Epithelial cell of prostate (primary cell): ENCODE measurements at regions not wholly inside any gene's neighbourhood (a gene's known extent, or its start where the extent isn't known, plus 50 kb on each side); places are given as distances from the start of the nearest gene placed in this dataset.
"Not testable (repeated sequence)": the region's sequence is repeated elsewhere in the genome, so short reads cannot be mapped to it uniquely, and the experiment has no call there.

Experiments used
- DNase-seq: peaks from one replicate; pipeline ENCODE4 v3.0.0-alpha.2; 2011; ENCODE audit warnings: low read depth, low spot score
- H3K27ac ChIP-seq: fragments of 450-650 bp; 2 replicates; pipeline ENCODE4 v1.5.1; 2017; ENCODE audit warnings: mild to moderate bottlenecking

DNA sequence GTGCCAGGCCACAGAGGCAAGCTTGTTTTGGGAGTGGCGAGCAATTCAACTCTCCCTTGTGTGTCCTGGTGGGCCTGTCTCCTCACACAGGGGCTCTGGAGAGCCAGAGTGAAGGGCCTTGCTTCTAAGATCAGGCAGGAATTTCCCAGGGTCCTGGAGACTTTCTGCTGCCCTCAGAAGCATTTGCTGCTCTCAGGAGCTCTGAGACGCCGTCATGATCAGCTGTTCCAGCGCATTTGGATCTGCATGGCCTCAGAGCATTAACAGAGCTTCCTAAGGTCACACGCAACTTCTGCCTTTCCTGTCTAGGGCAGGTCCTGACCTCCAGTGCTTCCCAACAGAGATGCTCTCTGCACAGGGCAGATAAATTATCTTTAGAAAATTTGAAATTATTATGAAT lies 52.2 kb upstream of the C10orf90 start:
- H3K27ac ChIP-seq = no peak overlapping the region
- no peak for DNase-seq

DNA sequence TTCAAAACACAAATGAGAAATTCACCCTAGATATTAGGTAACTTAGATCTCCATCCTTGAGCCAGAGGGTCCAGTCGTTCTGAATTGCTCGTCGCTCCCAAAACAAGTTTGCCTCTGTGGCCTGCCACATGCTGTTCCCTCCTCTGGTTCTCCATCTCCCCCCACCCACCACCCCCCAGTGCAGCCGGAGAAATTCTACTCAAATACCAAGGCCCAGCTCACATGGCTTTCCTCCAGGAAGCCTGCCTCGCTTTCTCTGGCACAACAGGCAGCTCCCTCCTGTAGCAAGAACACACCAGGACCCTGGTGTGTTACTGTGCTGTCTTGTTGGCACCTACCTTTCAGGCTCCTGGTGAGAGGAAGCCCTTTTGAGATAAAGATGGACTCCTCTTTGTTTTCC lies 52.7 kb upstream of the C10orf90 start:
- DNase-seq = no peak

DNA sequence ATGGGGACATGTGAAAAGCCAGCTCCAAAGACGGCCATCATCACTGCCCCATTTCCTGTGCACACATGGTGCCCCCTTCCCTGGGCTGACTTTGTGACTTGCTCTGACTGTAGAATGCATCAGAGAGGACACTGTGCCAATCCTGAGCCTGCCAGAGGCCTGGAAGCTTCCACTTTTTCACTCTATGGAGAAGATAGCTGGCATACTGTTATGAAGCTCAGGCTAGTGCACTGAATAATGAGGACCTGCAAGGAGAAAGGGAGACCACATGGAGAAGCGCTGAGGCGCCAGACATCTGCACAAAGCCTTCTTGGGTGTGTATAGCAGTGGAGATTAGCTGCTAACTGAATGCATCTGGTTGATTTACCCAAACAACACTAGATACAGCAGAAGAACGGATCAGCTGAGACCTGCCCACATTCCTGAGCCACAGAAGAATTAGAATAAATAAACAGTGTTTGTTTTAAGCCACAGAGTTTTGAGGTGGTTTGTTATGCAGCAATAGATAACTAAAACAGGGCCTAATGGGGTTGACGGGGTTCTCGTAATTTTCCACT lies 58.9 kb upstream of the C10orf90 start:
- H3K27ac ChIP-seq = no peak overlapping the region
- no peak for DNase-seq

More for the DNA sequence above, 52.7 kb upstream of the C10orf90 start:
- H3K27ac ChIP-seq = no peak overlapping the region

DNA sequence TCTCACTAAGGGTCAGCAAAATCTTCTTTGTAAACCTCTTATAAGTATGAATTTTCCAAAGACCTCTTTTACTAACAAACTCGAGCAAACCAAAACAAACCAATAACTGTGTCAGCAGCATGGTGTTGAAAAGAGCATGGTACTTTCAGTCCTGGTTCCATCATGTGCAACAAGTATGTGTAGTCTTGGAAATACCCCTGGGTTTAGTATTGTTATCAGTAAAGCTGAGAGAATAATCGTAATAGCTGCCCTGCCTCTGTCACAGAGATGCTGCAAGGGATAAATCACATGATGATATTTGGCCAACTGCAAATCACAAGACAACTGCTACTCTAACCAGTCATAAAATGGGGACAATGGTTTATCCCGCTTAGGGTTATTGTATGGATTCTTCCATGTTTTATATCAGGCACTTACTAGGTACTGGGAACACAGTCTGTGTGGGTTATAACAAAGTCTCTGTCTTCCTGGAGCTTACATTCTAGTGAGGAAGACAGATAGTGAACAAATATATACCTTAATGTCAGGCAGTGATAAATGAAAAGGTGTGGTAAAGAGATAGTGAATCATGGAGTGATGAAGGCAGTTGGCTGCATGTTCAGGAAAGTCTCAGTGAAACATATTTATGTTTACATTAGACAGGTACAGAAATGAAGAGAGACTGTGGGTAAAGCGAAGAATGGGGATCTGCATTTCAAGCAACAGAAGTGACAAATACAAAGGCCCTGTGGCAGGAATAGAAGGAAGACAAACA lies 60.5 kb upstream of the C10orf90 start:
- no peak overlapping the region for H3K27ac ChIP-seq
- DNase-seq = peak; percentile 14

DNA sequence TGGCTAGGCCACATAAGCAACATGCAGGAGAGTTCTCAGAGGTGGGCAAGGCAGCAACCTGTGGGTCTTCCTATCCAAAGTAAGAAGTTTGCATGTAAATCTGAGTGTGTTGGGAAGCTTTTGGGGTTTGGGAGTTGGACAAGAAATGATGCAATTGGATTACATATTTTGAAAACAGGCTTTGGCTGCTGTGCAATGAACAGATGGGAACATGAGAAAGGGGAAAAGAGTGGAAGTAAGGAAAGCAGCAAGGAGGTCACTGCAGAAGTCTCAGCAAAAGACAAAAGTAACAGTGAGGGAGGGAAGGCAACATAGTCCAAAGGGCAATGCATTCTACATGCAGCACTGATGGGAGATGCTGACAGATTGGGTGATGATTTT lies 61.1 kb upstream of the C10orf90 start:
- no peak for DNase-seq
- H3K27ac ChIP-seq = no peak overlapping the region

DNA sequence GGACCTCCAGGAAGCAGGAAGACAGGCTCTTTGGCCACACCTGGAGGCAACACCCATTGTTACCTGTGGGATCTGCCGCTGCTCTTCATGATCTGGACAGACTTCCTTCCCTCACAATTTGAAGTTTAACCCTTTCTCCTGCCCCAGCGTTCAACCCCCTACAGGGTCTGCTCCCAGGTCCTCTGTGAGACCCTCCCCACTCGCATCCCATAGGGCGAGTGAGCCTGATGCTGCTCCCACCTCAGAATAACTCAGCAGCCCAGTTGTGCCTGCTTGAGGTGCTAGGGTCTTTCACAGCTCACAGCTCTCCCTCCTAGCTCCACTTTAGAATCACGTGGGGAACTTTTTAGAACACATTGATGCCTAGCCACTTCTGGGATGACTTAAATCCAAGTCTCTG lies 61.8 kb upstream of the C10orf90 start:
- DNase-seq = no peak
- H3K27ac ChIP-seq = no peak overlapping the region

DNA sequence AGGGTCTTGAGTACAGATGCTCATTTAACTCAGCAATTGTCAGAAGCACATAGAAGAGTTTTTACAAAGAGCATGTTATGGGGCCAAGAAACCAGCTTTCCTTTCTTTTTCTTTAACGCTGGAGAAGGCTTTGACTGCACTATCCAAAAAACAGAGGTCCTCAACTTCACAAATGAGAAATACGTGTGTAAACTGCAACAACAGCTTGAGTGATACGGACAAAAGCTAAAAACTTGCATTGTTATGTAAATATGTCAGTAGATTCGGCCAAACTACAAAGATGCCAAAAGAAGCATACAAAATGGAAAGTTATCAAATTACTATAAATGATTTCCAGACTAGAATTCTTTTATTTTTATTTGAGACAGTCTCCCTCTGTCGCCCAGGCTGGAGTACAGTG lies 62.4 kb upstream of the C10orf90 start:
- no peak overlapping the region for H3K27ac ChIP-seq
- DNase-seq = no peak

DNA sequence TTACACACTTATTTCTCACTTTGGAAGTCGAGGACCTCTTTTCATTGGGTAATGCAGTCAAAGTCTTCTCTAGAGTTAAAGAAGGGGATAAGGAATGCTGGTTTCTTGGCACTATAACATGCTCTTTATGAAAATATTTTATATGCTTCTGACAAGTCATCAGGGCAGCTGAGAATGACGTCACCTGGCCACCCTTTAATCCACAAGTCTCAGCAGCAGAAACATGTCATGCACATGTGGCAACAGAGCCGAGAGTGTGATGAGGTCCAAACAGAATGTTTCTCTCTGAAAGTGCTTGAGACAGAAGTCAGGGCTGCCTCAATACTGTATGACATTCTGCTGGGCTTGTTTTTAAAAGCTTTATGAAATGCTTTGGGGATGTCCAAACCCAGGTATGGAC lies 63.5 kb upstream of the C10orf90 start:
- peak; percentile 77 for DNase-seq
- H3K27ac ChIP-seq = peak overlapping the region; percentile 28

DNA sequence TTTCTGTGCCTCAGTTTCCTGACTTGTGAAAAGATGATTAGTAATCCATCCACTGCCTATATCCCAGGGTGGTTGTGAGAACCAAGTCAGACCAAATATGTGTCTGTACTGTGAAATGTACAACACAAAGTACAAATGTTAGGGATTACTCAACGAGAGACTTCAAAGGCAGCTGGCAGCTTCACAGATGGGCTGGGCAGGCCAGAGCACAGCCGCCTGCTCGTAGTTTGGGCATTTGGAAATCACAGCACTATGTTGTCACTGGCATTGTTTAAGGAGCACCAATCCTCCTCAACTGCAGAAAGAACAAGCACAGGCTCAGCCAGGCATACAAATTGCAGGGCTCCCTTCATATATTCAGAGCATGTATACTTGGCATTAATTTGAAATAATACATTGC lies 64.5 kb upstream of the C10orf90 start:
- DNase-seq = peak; percentile 20
- H3K27ac ChIP-seq = no peak overlapping the region

DNA sequence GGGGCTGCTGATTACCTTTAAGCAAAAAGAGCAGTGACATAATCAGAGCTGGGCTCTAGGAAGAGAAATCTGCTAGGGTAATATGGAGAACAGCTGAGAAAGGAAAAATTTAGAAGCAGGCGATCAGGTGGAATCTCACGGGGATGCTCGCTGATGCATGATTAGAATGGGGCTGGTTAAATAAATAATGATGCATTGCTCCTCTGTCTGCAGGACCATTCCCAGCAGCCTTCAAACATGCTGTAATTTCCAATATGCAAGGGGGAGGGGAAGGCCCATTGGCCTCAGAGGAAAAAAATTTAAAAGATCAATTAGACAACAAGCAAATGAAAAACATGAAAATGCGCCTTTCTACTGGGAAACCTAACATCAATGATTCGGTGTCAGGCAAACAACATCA lies 65.6 kb upstream of the C10orf90 start:
- no peak overlapping the region for H3K27ac ChIP-seq
- no peak for DNase-seq

DNA sequence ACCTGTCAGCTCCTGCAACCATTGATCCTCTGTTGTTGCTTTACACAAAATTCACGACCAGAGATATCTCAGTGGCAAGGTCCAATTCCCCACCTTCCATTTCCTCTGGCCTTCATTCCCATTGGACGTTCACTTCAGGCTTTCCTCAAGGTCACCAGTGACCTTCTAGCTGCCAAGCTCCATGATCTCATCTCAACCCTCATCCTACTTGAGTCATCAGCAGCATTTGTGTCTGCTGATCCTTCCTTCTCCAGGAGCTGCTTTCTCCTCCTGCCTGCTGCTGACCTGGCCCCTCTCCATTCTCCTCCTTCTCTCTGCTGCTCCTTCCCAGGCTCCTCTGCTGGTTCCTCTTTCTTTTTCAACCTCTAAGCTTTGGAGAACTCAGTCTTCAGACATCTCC lies 66.2 kb upstream of the C10orf90 start:
- H3K27ac ChIP-seq = no peak overlapping the region
- DNase-seq = no peak

DNA sequence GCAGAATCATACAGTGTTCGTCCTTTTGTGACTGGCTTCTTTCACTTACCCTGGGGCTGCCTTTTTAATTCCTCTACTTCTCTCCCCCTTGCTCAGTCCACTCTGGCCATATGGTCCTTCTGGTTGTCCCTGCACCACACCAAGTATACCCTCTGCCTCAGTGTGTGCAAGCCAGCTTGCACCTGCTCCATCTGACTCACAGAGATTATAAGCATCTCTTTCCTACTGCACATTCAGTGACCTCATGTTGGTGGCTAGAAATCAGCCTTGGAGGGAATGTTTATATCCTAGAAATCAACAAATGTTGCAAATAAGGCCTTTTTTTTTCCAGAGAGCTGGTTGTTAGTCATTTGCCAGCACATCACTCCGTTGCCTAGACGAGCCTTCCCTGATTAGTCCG lies 67.5 kb upstream of the C10orf90 start:
- DNase-seq = no peak

DNA sequence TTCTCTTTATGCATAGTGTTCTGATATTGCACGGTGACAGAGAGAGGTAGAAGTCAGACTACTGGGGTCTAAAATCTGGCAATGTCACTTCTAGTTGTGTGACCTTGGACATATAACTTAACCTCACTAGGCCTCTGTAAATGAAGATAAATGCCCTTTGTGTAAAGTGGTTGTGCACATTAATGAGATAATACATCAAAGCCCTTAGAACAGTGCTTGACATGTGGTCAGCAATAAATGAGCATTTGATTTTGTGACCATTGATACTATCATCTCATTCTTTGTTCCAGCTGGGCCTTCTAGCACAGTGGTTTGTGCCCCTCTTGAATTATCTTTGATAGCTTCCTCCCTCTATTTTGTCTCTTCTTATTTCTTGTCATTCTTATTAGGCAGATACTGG lies 74.1 kb upstream of the C10orf90 start:
- DNase-seq = no peak
- H3K27ac ChIP-seq = no peak overlapping the region

More for the DNA sequence above, 67.5 kb upstream of the C10orf90 start:
- H3K27ac ChIP-seq = no peak overlapping the region

DNA sequence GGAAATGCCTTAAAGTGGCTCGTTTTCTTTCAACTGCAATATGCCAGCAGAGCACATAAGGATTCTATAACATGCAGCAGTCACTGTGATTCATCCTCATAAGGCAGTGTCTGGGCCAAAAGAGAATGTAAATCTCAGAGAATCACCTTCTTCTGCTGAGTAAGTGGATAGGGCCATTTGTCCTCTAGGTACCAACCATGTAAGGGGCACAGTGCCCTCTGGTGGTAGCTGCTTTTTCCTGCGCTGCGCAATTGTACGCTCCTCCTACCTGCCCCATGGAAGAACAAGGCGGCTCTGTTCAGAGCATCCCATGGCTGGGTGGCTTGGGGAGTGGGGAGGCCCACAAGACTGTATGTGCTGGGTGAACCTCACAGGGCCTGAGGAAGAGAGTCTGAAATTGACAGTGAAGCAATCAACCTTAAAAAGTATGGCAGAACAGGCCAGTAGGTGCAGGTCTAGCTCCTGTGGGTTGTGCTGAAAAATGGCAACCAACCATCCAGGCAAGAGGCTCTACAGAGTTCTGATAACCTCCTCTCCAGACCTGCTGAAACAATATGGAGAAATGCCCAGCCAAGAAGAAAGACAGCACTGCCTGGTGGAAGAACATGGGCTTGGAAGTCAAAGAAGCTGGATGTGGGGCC lies 78.6 kb upstream of the C10orf90 start:
- no peak overlapping the region for H3K27ac ChIP-seq
- DNase-seq = peak; percentile 52

DNA sequence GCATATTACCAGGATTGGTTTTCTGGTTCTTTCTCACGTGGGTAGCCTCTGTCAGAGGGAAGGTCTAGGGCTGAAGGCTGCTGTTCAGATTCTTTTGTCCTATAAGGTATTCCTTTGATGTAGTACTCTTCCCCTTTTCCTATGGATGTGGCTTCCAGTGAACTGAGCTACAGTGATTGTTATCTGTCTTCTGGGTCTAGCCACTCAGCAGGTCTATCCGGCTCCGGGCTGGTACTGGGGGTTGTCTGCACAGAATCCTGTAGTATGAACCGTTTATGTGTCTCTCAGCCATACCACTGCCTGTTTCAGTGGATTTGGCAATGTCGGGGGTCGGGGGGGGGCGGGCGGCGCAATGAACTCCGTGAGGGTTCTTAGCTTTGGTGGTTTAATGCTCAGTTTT lies 84.5 kb upstream of the C10orf90 start:
- H3K27ac ChIP-seq = no peak overlapping the region
- DNase-seq = no peak

DNA sequence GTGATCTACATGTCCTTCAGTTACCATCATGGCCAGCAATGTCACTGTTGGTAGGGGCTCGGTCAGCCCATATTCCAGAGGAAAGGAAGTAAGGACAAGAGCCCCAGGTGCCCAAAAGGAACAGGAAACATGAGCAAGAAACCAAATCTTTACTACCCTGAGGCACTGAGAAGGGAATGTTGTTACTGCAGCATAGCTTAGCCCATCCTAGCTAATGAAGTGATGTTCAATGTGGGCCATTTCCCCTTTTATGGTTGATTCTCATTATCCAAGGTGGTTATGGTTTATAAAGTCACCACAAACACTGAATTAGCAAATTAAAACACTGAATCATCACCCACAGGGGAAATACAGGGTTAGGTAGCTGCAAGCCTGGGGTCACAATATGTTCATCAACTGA lies 88.4 kb upstream of the C10orf90 start:
- DNase-seq = no peak
- no peak overlapping the region for H3K27ac ChIP-seq

DNA sequence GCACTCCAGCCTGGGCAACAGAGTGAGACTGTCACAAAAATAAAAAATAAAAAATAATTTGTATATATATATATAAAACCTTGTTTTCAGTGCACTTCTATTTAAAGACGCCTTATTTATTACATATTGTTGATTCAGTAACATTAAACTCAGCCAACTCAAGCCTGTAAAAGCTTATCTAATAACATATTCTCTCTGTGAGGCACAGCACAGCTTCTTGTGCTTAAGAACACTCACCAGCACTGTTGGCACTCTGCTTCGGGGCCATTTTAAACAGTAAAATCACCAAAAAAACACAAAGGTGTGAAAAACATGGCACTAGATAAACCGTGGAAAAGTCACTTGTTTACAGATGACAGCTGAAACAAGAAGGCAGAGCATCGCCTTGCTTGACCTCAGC lies 89.0 kb upstream of the C10orf90 start:
- H3K27ac ChIP-seq = no peak overlapping the region
- no peak for DNase-seq

DNA sequence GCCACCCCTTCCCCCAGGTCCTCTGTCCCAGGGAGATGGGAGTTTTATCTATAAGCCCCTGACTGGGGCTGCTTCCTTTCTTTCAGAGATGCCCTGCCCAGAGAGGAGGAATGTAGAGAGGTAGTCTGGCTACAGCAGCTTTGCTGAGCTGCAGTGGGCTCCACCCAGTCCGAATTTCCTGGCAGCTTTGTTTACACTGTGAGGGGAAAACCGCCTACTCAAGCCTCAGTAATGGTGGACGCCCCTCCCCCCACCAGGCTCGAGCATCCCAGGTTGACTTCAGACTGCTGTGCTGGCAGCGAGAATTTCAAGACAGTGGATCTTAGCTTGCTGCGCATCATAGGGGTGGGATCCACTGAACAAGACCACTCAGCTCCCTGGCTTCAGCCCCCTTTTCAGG lies 96.2 kb upstream of the C10orf90 start:
- not testable (repeated sequence) for DNase-seq, H3K27ac ChIP-seq

DNA sequence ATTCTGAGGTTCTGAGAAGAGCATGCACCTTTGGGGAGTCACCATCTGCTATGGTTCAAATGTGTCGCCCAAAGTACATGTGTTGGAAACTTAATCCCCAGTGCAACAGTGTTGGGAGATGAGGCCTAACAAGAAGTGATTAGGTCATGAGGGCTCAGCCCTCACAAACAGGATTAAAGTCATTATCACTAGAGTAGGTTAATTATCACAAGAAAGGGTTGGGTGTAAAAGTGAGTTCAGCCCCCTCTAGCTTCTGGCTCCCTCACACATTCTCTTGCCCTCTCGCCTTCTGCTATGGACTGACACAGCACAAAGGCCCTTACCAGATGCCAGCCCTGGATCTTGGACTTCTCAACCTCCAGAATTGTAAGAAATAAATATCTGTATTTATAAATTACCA lies 100.3 kb upstream of the C10orf90 start:
- H3K27ac ChIP-seq = no peak overlapping the region
- no peak for DNase-seq

DNA sequence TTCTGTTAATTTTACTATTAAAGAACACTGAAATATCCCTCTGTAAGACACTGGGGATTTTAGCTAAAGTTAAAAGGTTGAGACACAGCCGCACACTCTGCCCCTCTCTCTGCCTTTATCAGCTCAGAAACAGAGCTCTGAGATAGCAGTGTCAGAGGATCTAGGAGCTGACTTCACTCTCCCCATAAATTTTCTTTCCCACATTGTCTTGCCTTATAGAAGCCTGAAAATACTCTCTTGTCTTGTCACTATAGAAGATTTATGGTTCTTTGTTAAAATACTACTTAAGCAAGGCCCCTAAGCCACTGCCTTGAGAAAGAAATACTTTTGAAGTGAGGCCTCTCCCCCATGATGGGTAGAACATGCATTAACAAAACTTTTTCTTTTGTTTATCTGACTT lies 105.7 kb upstream of the C10orf90 start:
- H3K27ac ChIP-seq = no peak overlapping the region
- no peak for DNase-seq

DNA sequence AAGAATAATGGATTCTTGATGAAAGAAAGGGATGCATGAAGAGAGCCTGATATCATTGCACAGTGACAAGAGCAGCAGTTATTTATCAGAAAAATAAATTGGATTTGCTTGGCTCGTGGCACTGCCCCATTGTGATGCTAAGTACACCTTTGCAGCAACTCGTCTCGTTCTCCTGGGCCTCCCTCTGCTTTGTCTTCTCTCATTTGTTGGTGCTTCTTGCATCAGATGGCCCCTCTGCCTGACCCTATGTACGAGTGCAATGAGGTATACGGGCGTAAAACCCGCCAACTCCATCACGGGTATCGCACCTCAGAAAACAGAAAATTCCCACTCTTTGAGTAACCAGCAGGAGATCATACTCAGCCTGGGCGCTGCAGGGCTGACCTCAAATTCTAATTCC lies 107.2 kb upstream of the C10orf90 start:
- H3K27ac ChIP-seq = no peak overlapping the region
- DNase-seq = no peak
